ENCODE measurements at regions not wholly inside any gene's neighbourhood (a gene's known extent, or its start where the extent isn't known, plus 50 kb on each side); places are given as distances from the start of the nearest gene placed in this dataset.

GRCh38 chr4:24659241-24659961 lies 75.0 kb upstream of the DHX15 start:
- H3K36me3 ChIP-seq, result no peaks in the 10 kb centered on the region
- H3K4me3 ChIP-seq, result no peak overlapping the region
- TF ChIP-seq, protein P1, sequence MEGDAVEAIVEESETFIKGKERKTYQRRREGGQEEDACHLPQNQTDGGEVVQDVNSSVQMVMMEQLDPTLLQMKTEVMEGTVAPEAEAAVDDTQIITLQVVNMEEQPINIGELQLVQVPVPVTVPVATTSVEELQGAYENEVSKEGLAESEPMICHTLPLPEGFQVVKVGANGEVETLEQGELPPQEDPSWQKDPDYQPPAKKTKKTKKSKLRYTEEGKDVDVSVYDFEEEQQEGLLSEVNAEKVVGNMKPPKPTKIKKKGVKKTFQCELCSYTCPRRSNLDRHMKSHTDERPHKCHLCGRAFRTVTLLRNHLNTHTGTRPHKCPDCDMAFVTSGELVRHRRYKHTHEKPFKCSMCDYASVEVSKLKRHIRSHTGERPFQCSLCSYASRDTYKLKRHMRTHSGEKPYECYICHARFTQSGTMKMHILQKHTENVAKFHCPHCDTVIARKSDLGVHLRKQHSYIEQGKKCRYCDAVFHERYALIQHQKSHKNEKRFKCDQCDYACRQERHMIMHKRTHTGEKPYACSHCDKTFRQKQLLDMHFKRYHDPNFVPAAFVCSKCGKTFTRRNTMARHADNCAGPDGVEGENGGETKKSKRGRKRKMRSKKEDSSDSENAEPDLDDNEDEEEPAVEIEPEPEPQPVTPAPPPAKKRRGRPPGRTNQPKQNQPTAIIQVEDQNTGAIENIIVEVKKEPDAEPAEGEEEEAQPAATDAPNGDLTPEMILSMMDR (IDR thresholded peaks at IDR 0.05 in 8 of 11, conservative IDR thresholded peaks at IDR 0.05 in 3 of 11), result no peak
- TF ChIP-seq POLR2A (IDR thresholded peaks at IDR 0.05) (no peak), POLR2AphosphoS5 (IDR thresholded peaks at IDR 0.05) (no peak)
- peaks cover 0 to 28% (median 0%) of the 10 kb centered on the region in 7 donors for H3K27me3 ChIP-seq (replicated peaks in 1 of 7)
- no peak overlapping the region for H3K27ac ChIP-seq
- no peak for DNase-seq
- H3K4me1 ChIP-seq, result peaks cover 0 to 8% (median 0%) of the 10 kb centered on the region in 6 donors
- no peaks in the 10 kb centered on the region for H3K9me3 ChIP-seq
- WGBS, 5 donors, result 68 to 83% (median 74%) methylated on average over 3 of the region's 3 CpGs
- intact Hi-C loops (cut with DNase I; ENCODE audit: low total_unique reads), result no loop called here

DNA sequence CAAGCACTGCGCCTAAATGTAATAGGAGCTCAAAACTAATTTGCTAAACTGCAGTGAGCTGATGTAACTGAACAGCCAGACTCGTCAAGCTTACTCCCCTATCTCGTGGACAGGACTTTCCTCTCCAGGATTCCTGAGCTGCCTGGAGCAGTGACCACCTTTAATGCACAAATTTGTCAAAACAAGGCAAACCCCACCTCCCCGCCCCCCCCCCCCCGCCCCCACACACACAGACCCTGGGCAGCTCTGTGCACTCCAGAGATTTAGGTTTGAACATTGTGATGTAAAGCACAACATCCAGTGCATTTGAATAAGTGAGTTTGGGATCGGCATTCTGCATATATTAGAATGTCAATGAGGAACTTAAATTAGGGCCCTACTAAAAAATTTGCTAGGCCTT lies 77.7 kb upstream of the DHX15 start:
- intact Hi-C loops (cut with DNase I; ENCODE audit: low total_unique reads), result no loop called here
- no peak for DNase-seq
- Histone ChIP-seq H3K4me1 (peaks cover 0 to 8% (median 0%) of the 10 kb centered on the region in 6 donors), H3K36me3 (no peaks in the 10 kb centered on the region), H3K9me3 (no peaks in the 10 kb centered on the region), H3K27me3 (replicated peaks in 1 of 7) (peaks cover 0 to 34% (median 0%) of the 10 kb centered on the region in 7 donors), H3K27ac (no peak overlapping the region), H3K4me3 (no peak overlapping the region)
- TF ChIP-seq POLR2AphosphoS5 (IDR thresholded peaks at IDR 0.05) (no peak), POLR2A (IDR thresholded peaks at IDR 0.05) (no peak)
- TF ChIP-seq, protein P1 (IDR thresholded peaks at IDR 0.05 in 8 of 11, conservative IDR thresholded peaks at IDR 0.05 in 3 of 11), result no peak
- 65 to 82% (median 76%) methylated on average over 6 of the region's 6 CpGs for WGBS, 5 donors

DNA sequence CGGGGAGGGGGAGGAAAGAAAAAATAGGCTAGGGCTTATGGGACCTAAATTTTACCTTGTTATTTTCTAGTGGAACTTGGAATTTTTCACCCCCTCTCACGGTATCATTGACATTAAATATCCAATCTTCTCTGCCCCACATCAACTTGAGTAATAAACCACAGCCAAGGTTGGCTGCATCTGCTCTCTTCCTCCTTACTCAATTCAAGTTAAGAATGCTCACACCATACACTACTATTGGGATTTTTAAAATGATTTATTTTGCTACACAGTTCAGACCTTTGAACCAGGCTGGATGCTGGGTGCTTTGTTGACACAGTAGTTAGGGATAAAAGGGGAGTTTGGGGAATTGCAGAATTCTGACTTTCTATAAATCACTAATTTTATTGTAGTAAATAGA lies 78.2 kb upstream of the DHX15 start:
- H3K9me3 ChIP-seq, result no peaks in the 10 kb centered on the region
- H3K4me3 ChIP-seq, result no peak overlapping the region
- H3K27ac ChIP-seq, result no peak overlapping the region
- peaks cover 0 to 34% (median 0%) of the 10 kb centered on the region in 7 donors for H3K27me3 ChIP-seq (replicated peaks in 1 of 7)
- 49 to 84% (median 60%) methylated on average over 2 of the region's 2 CpGs for WGBS, 5 donors
- H3K36me3 ChIP-seq, result no peaks in the 10 kb centered on the region
- H3K4me1 ChIP-seq, result peaks cover 0 to 8% (median 0%) of the 10 kb centered on the region in 6 donors
- TF ChIP-seq POLR2AphosphoS5 (IDR thresholded peaks at IDR 0.05), result no peak
- TF ChIP-seq, protein P1 (IDR thresholded peaks at IDR 0.05 in 8 of 11, conservative IDR thresholded peaks at IDR 0.05 in 3 of 11), result no peak
- TF ChIP-seq POLR2A (IDR thresholded peaks at IDR 0.05), result no peak
- DNase-seq, result no peak
- intact Hi-C loops (cut with DNase I; ENCODE audit: low total_unique reads), result no loop called here

DNA sequence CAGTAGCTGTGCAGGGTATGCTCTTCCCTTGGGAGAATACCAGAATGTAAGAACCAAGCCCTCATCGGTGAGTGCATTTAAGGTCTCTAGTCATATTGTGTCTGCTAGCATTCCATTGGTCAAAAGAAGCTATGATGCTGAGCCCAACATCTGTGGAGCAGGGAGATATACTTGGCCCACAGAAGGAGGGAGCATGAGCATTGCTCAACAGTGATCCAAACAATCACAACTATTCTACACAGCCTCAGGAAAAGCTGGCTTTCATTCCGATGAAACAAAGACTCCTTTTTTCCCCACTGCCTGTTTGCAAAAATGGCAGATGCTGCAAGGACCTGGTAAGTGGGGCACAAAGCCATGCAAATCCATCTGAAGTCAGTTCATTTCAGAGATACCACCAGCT lies 80.6 kb upstream of the DHX15 start:
- no peaks in the 10 kb centered on the region for H3K9me3 ChIP-seq
- no peak overlapping the region for H3K27ac ChIP-seq
- no peak overlapping the region for H3K4me3 ChIP-seq
- TF ChIP-seq, protein P1 (IDR thresholded peaks at IDR 0.05 in 8 of 11, conservative IDR thresholded peaks at IDR 0.05 in 3 of 11), result no peak
- TF ChIP-seq POLR2AphosphoS5 (IDR thresholded peaks at IDR 0.05) (no peak), POLR2A (IDR thresholded peaks at IDR 0.05) (no peak)
- intact Hi-C loops (cut with DNase I; ENCODE audit: low total_unique reads), result no loop called here
- no peaks in the 10 kb centered on the region for H3K36me3 ChIP-seq
- H3K4me1 ChIP-seq, result no peaks in the 10 kb centered on the region
- H3K27me3 ChIP-seq (replicated peaks in 1 of 7), result peaks cover 0 to 25% (median 0%) of the 10 kb centered on the region in 7 donors
- no peak for DNase-seq
- 76 to 100% (median 89%) methylated on average over 2 of the region's 2 CpGs for WGBS, 5 donors
